ENCODE measurements at regions not wholly inside any gene's neighbourhood (a gene's known extent, or its start where the extent isn't known, plus 50 kb on each side); places are given as distances from the start of the nearest gene placed in this dataset.

DNA sequence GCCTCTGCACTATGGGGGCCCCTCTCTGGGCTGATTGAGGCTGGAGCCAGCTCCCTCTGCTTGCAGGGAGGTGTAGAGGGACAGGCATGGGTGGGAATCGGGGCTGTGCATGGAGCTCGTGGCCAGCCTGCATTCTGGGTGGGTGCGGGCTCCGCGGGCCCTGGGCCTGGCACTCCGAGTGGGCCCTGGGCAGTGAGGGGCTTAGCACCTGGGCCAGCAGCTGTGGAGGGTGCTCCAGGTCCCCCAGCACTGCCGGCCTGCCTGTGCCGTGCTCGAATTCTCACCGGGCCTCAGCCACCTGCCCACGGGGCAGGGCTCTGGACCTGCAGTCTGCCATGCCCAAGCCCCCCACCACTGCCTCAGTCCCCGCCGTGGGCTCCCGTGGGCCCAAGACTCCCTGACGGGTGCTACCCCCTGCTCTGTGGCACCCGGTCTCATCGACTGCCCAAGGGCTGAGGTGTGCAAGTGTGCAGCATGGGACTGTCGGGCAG is 681.2 kb downstream of the PDHA2 start:
- no peak overlapping the region for H3K14ac ChIP-seq (ENCODE audit: low read length)
- no peaks in the 10 kb centered on the region for H3K36me3 ChIP-seq (replicated peaks in 1 of 2; ENCODE audit: control insufficient read depth in 2 of 2, insufficient read depth in 2 of 2, low read length in 2 of 2)
- H3K79me1 ChIP-seq (ENCODE audit: low read depth, low read length): no peaks in the 10 kb centered on the region
- H3K9ac ChIP-seq (ENCODE audit: low read depth, low read length, poor library complexity): peak overlapping the region; percentile 44
- H4K91ac ChIP-seq (ENCODE audit: low read depth, low read length, poor library complexity): no peak overlapping the region
- no peaks in the 10 kb centered on the region for H3K27me3 ChIP-seq (ENCODE audit: control insufficient read depth in 3 of 3, insufficient read depth in 3 of 3, low read depth in 1 of 3, low read length in 3 of 3)
- no peak overlapping the region for H3K4ac ChIP-seq (ENCODE audit: low read length)
- H2BK120ac ChIP-seq (ENCODE audit: low read depth, low read length): peak overlapping the region; percentile 72
- no peak overlapping the region for H4K8ac ChIP-seq (ENCODE audit: low read depth, low read length)
- no peaks in the 10 kb centered on the region for H3K9me3 ChIP-seq (replicated peaks in 1 of 2; ENCODE audit: control insufficient read depth in 2 of 2, insufficient read depth in 1 of 2, low read depth in 1 of 2, low read length in 2 of 2)
- DNase-seq (ENCODE audit: low spot score): no peak
- no peak overlapping the region for H3K4me3 ChIP-seq (ENCODE audit: low read length in 2 of 2)
- no peak overlapping the region for H2AK5ac ChIP-seq (ENCODE audit: low read depth, low read length)
- no peak overlapping the region for H2BK5ac ChIP-seq (ENCODE audit: low read length)
- H3K18ac ChIP-seq (ENCODE audit: low read length): peak overlapping the region; percentile 57
- no CpG with 5 or more reads among the region's 18 CpGs for WGBS, 2 donors (ENCODE audit: extremely low coverage in 2 of 2, insufficient read length in 2 of 2, insufficient replicate concordance in 1 of 2)
- H3K23ac ChIP-seq (ENCODE audit: low read depth, low read length, poor library complexity): no peak overlapping the region
- no peak overlapping the region for H3K27ac ChIP-seq (replicated peaks; ENCODE audit: low read length)
- H2BK15ac ChIP-seq (ENCODE audit: low read length): no peak overlapping the region
- no peak overlapping the region for H2AFZ ChIP-seq (ENCODE audit: low read length)
- no peak overlapping the region for H2BK12ac ChIP-seq (ENCODE audit: low read length)
- H3K4me1 ChIP-seq (ENCODE audit: control insufficient read depth in 2 of 2, insufficient read depth in 1 of 2, low read depth in 1 of 2, low read length in 2 of 2): peaks cover 0 to 6% of the 10 kb centered on the region in 2 donors
- no peak overlapping the region for H3K4me2 ChIP-seq (ENCODE audit: insufficient read depth, low read length, poor library complexity, severe bottlenecking)

DNA sequence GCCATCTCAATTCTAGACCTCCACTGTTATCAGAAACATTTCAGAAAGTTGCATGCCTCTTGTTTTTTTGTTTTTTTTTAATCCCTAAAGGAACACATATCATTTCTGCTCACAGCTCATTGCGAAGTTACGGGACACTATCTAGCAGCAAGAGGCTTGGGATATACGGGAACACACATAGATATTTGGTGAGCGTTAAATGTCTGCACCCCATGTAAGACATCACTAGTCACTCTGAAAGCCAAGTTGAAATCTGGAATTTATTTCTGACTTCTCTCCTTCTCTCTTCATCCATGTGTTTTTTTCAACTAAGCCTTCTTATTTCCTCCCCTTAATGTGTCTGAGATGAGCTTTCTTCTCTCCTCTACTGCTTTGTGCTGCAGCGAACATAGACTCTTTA is 683.7 kb downstream of the PDHA2 start:
- Histone ChIP-seq H2BK12ac (ENCODE audit: low read length) (no peak overlapping the region), H3K36me3 (replicated peaks in 1 of 2; ENCODE audit: control insufficient read depth in 2 of 2, insufficient read depth in 2 of 2, low read length in 2 of 2) (no peaks in the 10 kb centered on the region), H2BK120ac (ENCODE audit: low read depth, low read length) (no peak overlapping the region), H2AFZ (ENCODE audit: low read length) (peak overlapping the region; percentile 21), H2AK5ac (ENCODE audit: low read depth, low read length) (no peak overlapping the region), H3K4me2 (ENCODE audit: insufficient read depth, low read length, poor library complexity, severe bottlenecking) (no peak overlapping the region), H3K18ac (ENCODE audit: low read length) (no peak overlapping the region), H2BK5ac (ENCODE audit: low read length) (no peak overlapping the region), H3K27me3 (ENCODE audit: control insufficient read depth in 3 of 3, insufficient read depth in 3 of 3, low read depth in 1 of 3, low read length in 3 of 3) (no peaks in the 10 kb centered on the region), H3K4me3 (ENCODE audit: low read length in 2 of 2) (no peak overlapping the region), H3K4me1 (ENCODE audit: control insufficient read depth in 2 of 2, insufficient read depth in 1 of 2, low read depth in 1 of 2, low read length in 2 of 2) (peaks cover 0 to 5% of the 10 kb centered on the region in 2 donors), H3K9me3 (replicated peaks in 1 of 2; ENCODE audit: control insufficient read depth in 2 of 2, insufficient read depth in 1 of 2, low read depth in 1 of 2, low read length in 2 of 2) (no peaks in the 10 kb centered on the region), H4K91ac (ENCODE audit: low read depth, low read length, poor library complexity) (no peak overlapping the region), H2BK15ac (ENCODE audit: low read length) (no peak overlapping the region), H4K8ac (ENCODE audit: low read depth, low read length) (no peak overlapping the region), H3K14ac (ENCODE audit: low read length) (no peak overlapping the region), H3K4ac (ENCODE audit: low read length) (no peak overlapping the region), H3K27ac (replicated peaks; ENCODE audit: low read length) (no peak overlapping the region), H3K23ac (ENCODE audit: low read depth, low read length, poor library complexity) (no peak overlapping the region), H3K79me1 (ENCODE audit: low read depth, low read length) (no peaks in the 10 kb centered on the region), H3K9ac (ENCODE audit: low read depth, low read length, poor library complexity) (no peak overlapping the region)
- DNase-seq (ENCODE audit: low spot score): no peak
- no CpG with 5 or more reads among the region's 5 CpGs for WGBS, 2 donors (ENCODE audit: extremely low coverage in 2 of 2, insufficient read length in 2 of 2, insufficient replicate concordance in 1 of 2)

DNA sequence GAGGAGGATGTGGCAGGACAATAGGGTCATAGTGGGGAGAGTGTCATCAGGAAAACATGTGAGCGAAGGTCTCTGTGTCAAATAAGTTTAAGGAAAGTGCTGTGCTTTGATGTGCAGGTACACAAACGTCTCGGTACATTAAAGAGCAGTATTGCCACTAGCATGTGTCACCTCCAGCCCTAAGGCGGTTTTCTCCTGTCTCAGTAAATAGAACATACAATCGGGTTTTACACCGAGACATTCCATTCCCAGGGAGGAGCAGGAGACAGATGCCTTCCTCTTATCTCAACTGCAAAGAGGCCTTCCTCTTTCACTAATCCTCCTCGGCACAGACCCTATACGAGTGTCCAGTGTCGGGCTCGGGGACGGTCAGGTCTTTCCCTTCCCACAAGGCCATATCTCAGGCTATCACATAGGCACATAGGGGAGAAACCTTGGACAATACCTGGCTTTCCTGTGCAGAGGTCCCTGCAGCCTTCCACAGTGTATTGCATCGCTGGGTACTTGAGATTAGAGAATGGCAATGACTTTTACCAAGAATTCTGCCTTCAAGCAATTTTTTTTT is 684.5 kb downstream of the PDHA2 start:
- Histone ChIP-seq H3K27ac (replicated peaks; ENCODE audit: low read length) (no peak overlapping the region), H2BK15ac (ENCODE audit: low read length) (no peak overlapping the region), H2BK120ac (ENCODE audit: low read depth, low read length) (no peak overlapping the region), H3K14ac (ENCODE audit: low read length) (no peak overlapping the region), H3K9ac (ENCODE audit: low read depth, low read length, poor library complexity) (no peak overlapping the region), H2AFZ (ENCODE audit: low read length) (no peak overlapping the region), H3K27me3 (ENCODE audit: control insufficient read depth in 3 of 3, insufficient read depth in 3 of 3, low read depth in 1 of 3, low read length in 3 of 3) (no peaks in the 10 kb centered on the region), H4K8ac (ENCODE audit: low read depth, low read length) (no peak overlapping the region), H3K4me2 (ENCODE audit: insufficient read depth, low read length, poor library complexity, severe bottlenecking) (no peak overlapping the region), H2AK5ac (ENCODE audit: low read depth, low read length) (no peak overlapping the region), H3K23ac (ENCODE audit: low read depth, low read length, poor library complexity) (no peak overlapping the region), H3K4me1 (ENCODE audit: control insufficient read depth in 2 of 2, insufficient read depth in 1 of 2, low read depth in 1 of 2, low read length in 2 of 2) (peaks cover 0 to 3% of the 10 kb centered on the region in 2 donors), H3K79me1 (ENCODE audit: low read depth, low read length) (no peaks in the 10 kb centered on the region), H3K9me3 (replicated peaks in 1 of 2; ENCODE audit: control insufficient read depth in 2 of 2, insufficient read depth in 1 of 2, low read depth in 1 of 2, low read length in 2 of 2) (no peaks in the 10 kb centered on the region), H3K18ac (ENCODE audit: low read length) (no peak overlapping the region), H2BK12ac (ENCODE audit: low read length) (no peak overlapping the region), H4K91ac (ENCODE audit: low read depth, low read length, poor library complexity) (no peak overlapping the region), H2BK5ac (ENCODE audit: low read length) (no peak overlapping the region), H3K4ac (ENCODE audit: low read length) (no peak overlapping the region), H3K36me3 (replicated peaks in 1 of 2; ENCODE audit: control insufficient read depth in 2 of 2, insufficient read depth in 2 of 2, low read length in 2 of 2) (no peaks in the 10 kb centered on the region), H3K4me3 (ENCODE audit: low read length in 2 of 2) (no peak overlapping the region)
- no peak for DNase-seq (ENCODE audit: low spot score)
- no CpG with 5 or more reads among the region's 12 CpGs for WGBS, 2 donors (ENCODE audit: extremely low coverage in 2 of 2, insufficient read length in 2 of 2, insufficient replicate concordance in 1 of 2)

DNA sequence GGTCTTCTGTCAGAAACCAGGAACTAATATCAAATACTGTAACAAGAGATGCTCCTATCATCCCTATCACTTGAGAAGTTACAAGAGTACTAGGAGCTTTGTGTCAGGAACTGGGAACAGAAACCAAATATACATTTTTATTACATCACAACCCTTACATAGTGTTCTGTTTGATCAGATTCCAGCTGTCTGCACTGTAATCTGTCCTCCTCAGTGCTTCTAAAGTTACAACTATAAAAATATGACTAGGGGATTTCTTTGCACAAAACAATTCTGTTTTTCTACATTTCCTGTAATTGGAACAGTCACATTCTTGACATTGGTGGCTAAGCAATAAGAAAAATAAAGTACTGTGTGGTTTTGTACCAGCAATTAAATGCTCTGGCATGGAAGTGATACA is 686.0 kb downstream of the PDHA2 start:
- H2BK120ac ChIP-seq (ENCODE audit: low read depth, low read length): no peak overlapping the region
- no peak overlapping the region for H2AFZ ChIP-seq (ENCODE audit: low read length)
- H2BK12ac ChIP-seq (ENCODE audit: low read length): no peak overlapping the region
- no peaks in the 10 kb centered on the region for H3K36me3 ChIP-seq (replicated peaks in 1 of 2; ENCODE audit: control insufficient read depth in 2 of 2, insufficient read depth in 2 of 2, low read length in 2 of 2)
- H3K18ac ChIP-seq (ENCODE audit: low read length): no peak overlapping the region
- no peak overlapping the region for H3K23ac ChIP-seq (ENCODE audit: low read depth, low read length, poor library complexity)
- no peak overlapping the region for H2BK5ac ChIP-seq (ENCODE audit: low read length)
- H3K4me2 ChIP-seq (ENCODE audit: insufficient read depth, low read length, poor library complexity, severe bottlenecking): no peak overlapping the region
- H3K9me3 ChIP-seq (replicated peaks in 1 of 2; ENCODE audit: control insufficient read depth in 2 of 2, insufficient read depth in 1 of 2, low read depth in 1 of 2, low read length in 2 of 2): no peaks in the 10 kb centered on the region
- H3K4me1 ChIP-seq (ENCODE audit: control insufficient read depth in 2 of 2, insufficient read depth in 1 of 2, low read depth in 1 of 2, low read length in 2 of 2): peaks cover 0 to 3% of the 10 kb centered on the region in 2 donors
- H3K79me1 ChIP-seq (ENCODE audit: low read depth, low read length): no peaks in the 10 kb centered on the region
- no peak overlapping the region for H2BK15ac ChIP-seq (ENCODE audit: low read length)
- no peaks in the 10 kb centered on the region for H3K27me3 ChIP-seq (ENCODE audit: control insufficient read depth in 3 of 3, insufficient read depth in 3 of 3, low read depth in 1 of 3, low read length in 3 of 3)
- no peak overlapping the region for H3K9ac ChIP-seq (ENCODE audit: low read depth, low read length, poor library complexity)
- H4K8ac ChIP-seq (ENCODE audit: low read depth, low read length): no peak overlapping the region
- H3K27ac ChIP-seq (replicated peaks; ENCODE audit: low read length): no peak overlapping the region
- DNase-seq (ENCODE audit: low spot score): no peak
- no peak overlapping the region for H3K4ac ChIP-seq (ENCODE audit: low read length)
- H4K91ac ChIP-seq (ENCODE audit: low read depth, low read length, poor library complexity): no peak overlapping the region
- no peak overlapping the region for H2AK5ac ChIP-seq (ENCODE audit: low read depth, low read length)
- H3K14ac ChIP-seq (ENCODE audit: low read length): no peak overlapping the region
- H3K4me3 ChIP-seq (ENCODE audit: low read length in 2 of 2): no peak overlapping the region
